Neural progenitor cell (in vitro differentiated cells): ENCODE measurements at regions not wholly inside any gene's neighbourhood (a gene's known extent, or its start where the extent isn't known, plus 50 kb on each side); places are given as distances from the start of the nearest gene placed in this dataset.

Experiments used
- DNase-seq: peaks from one replicate; pipeline ENCODE4 v3.0.0-alpha.2; 2016; ENCODE audit warnings: low spot score
- H2AFZ ChIP-seq: fragments of 200-600 bp; sonication (generic); replicated peaks from 2 replicates; pipeline ENCODE4 v1.6.1; 2016; ENCODE audit warnings: antibody characterized with exemption
- H3F3A ChIP-seq: fragments of 200-600 bp; sonication (generic); 2 replicates; pipeline ENCODE4 v1.6.1; 2016; ENCODE audit warnings: antibody characterized with exemption, low read depth
- H3K27ac ChIP-seq: fragments of 200-600 bp; sonication (generic); 2 replicates; pipeline ENCODE4 v1.5.1; 2016; ENCODE audit warnings: mild to moderate bottlenecking
- H3K27me3 ChIP-seq: fragments of 200-600 bp; sonication (generic); 2 replicates; pipeline ENCODE4 v1.6.1; 2016; ENCODE audit warnings: mild to moderate bottlenecking, moderate library complexity
- H3K36me3 ChIP-seq: fragments of 200-600 bp; sonication (generic); 2 replicates; pipeline ENCODE4 v1.5.1; 2016
- H3K4me1 ChIP-seq: fragments of 200-600 bp; sonication (generic); 2 replicates; pipeline ENCODE4 v1.6.1; 2016; ENCODE audit warnings: mixed run types
- H3K4me2 ChIP-seq: fragments of 200-600 bp; sonication (generic); 2 replicates; pipeline ENCODE4 v1.6.1; 2016
- H3K4me3 ChIP-seq: fragments of 200-600 bp; sonication (generic); 2 replicates; pipeline ENCODE4 v1.5.1; 2016
- H3K79me2 ChIP-seq: fragments of 200-600 bp; sonication (generic); 2 replicates; pipeline ENCODE4 v1.6.1; 2016; ENCODE audit warnings: low read depth
- H3K9ac ChIP-seq: fragments of 200-600 bp; sonication (generic); 2 replicates; pipeline ENCODE4 v1.6.1; 2016
- H3K9me3 ChIP-seq: fragments of 200-600 bp; sonication (generic); 2 replicates; pipeline ENCODE4 v1.5.1; 2016; ENCODE audit warnings: low read depth
- H4K20me1 ChIP-seq: fragments of 200-600 bp; sonication (generic); 2 replicates; pipeline ENCODE4 v1.6.1; 2016; ENCODE audit warnings: low read depth
- H3K27ac Mint-ChIP-seq: 3 replicates; pipeline ENCODE4 v1.8.0; 2021; ENCODE audit warnings: mixed read lengths
- H3K27me3 Mint-ChIP-seq: 2 replicates; pipeline ENCODE4 v1.8.0; 2022; ENCODE audit warnings: low read depth, mild to moderate bottlenecking, inconsistent platforms, moderate library complexity, mixed read lengths; ENCODE audit not compliant: insufficient read depth
- H3K36me3 Mint-ChIP-seq: 3 replicates; pipeline ENCODE4 v1.8.0; 2021; ENCODE audit warnings: mixed read lengths
- H3K4me1 Mint-ChIP-seq: 3 replicates; pipeline ENCODE4 v1.8.0; 2021; ENCODE audit warnings: mixed read lengths
- H3K4me3 Mint-ChIP-seq: 3 replicates; pipeline ENCODE4 v1.8.0; 2021; ENCODE audit warnings: mild to moderate bottlenecking, moderate library complexity, mixed read lengths
- H3K9me3 Mint-ChIP-seq: 3 replicates; pipeline ENCODE4 v1.8.0; 2020; ENCODE audit warnings: mixed read lengths
- CTCF ChIP-seq: fragments of 200-600 bp; sonication (generic); IDR thresholded peaks from 2 replicates; pipeline ENCODE4 v1.5.1; 2017; ENCODE audit warnings: antibody characterized with exemption, mild to moderate bottlenecking
- EZH2 ChIP-seq: fragments of 200-600 bp; sonication (generic); IDR thresholded peaks from 2 replicates; pipeline ENCODE4 v1.6.1; 2017; ENCODE audit warnings: antibody characterized with exemption, mild to moderate bottlenecking, moderate library complexity
- EZH2phosphoT487 ChIP-seq: fragments of 200-600 bp; sonication (generic); IDR thresholded peaks from 2 replicates; pipeline ENCODE4 v1.6.1; 2017; ENCODE audit warnings: antibody characterized with exemption

GRCh38 chr10:83691791-83692596, 447.3 kb upstream of the GHITM start:
- Mint-ChIP-seq H3K4me3 (no peak overlapping the region), H3K9me3 (no peaks in the 10 kb centered on the region), H3K4me1 (no peaks in the 10 kb centered on the region), H3K27ac (no peak overlapping the region), H3K27me3 (no peaks in the 10 kb centered on the region), H3K36me3 (no peaks in the 10 kb centered on the region)
- Histone ChIP-seq H3K79me2 (no peaks in the 10 kb centered on the region), H3K4me3 (no peak overlapping the region), H3K9ac (no peak overlapping the region), H3K4me1 (no peaks in the 10 kb centered on the region), H2AFZ (no peak overlapping the region), H3K27me3 (no peaks in the 10 kb centered on the region), H3K4me2 (no peak overlapping the region), H3F3A (no peaks in the 10 kb centered on the region), H4K20me1 (no peaks in the 10 kb centered on the region), H3K9me3 (no peaks in the 10 kb centered on the region), H3K27ac (no peak overlapping the region), H3K36me3 (no peaks in the 10 kb centered on the region)
- TF ChIP-seq EZH2phosphoT487, result no peak
- no peak for DNase-seq

- TF ChIP-seq EZH2phosphoT487, result no peak
- no peak for TF ChIP-seq CTCF
- no peak for TF ChIP-seq EZH2
- no peak overlapping the region for H2AFZ ChIP-seq
- no peak overlapping the region for H3K4me2 ChIP-seq
- no peak overlapping the region for H3K27ac ChIP-seq
- H3K9me3 ChIP-seq, result no peaks in the 10 kb centered on the region
- H3K4me3 ChIP-seq, result no peak overlapping the region
- Mint-ChIP-seq H3K36me3 (no peaks in the 10 kb centered on the region), H3K27ac (no peak overlapping the region), H3K9me3 (no peaks in the 10 kb centered on the region), H3K27me3 (peaks cover 2% of the 10 kb centered on the region), H3K4me3 (no peak overlapping the region), H3K4me1 (peaks cover 7% of the 10 kb centered on the region)
- no peak for DNase-seq
- no peak overlapping the region for H3K9ac ChIP-seq
- H4K20me1 ChIP-seq, result no peaks in the 10 kb centered on the region
- no peaks in the 10 kb centered on the region for H3K36me3 ChIP-seq
- no peaks in the 10 kb centered on the region for H3F3A ChIP-seq
- H3K79me2 ChIP-seq, result no peaks in the 10 kb centered on the region
- H3K27me3 ChIP-seq, result no peaks in the 10 kb centered on the region
- H3K4me1 ChIP-seq, result no peaks in the 10 kb centered on the region
Observed at GRCh38 chr10:83698899-83699298, 440.4 kb upstream of the GHITM start.

GRCh38 chr10:83701799-83702198, 437.5 kb upstream of the GHITM start:
- H3K9me3 Mint-ChIP-seq, result no peaks in the 10 kb centered on the region
- peaks cover 9% of the 10 kb centered on the region for H3K4me1 Mint-ChIP-seq
- no peak overlapping the region for H3K4me3 Mint-ChIP-seq
- Histone ChIP-seq H3F3A (no peaks in the 10 kb centered on the region), H3K27me3 (no peaks in the 10 kb centered on the region), H2AFZ (no peak overlapping the region), H3K79me2 (no peaks in the 10 kb centered on the region), H3K4me1 (no peaks in the 10 kb centered on the region), H3K36me3 (no peaks in the 10 kb centered on the region), H3K4me3 (no peak overlapping the region), H3K4me2 (no peak overlapping the region), H3K9me3 (no peaks in the 10 kb centered on the region), H4K20me1 (no peaks in the 10 kb centered on the region), H3K27ac (no peak overlapping the region), H3K9ac (no peak overlapping the region)
- no peak for DNase-seq
- H3K27ac Mint-ChIP-seq, result no peak overlapping the region
- TF ChIP-seq EZH2phosphoT487 (no peak), CTCF (no peak), EZH2 (no peak)
- peaks cover 2% of the 10 kb centered on the region for H3K27me3 Mint-ChIP-seq
- H3K36me3 Mint-ChIP-seq, result no peaks in the 10 kb centered on the region

- H3K4me2 ChIP-seq, result no peak overlapping the region
- H3K9me3 Mint-ChIP-seq, result no peaks in the 10 kb centered on the region
- H3K79me2 ChIP-seq, result no peaks in the 10 kb centered on the region
- no peaks in the 10 kb centered on the region for H3K4me1 ChIP-seq
- H4K20me1 ChIP-seq, result no peaks in the 10 kb centered on the region
- H3K27me3 ChIP-seq, result no peaks in the 10 kb centered on the region
- no peak for TF ChIP-seq EZH2phosphoT487
- no peak for TF ChIP-seq CTCF
- TF ChIP-seq EZH2, result no peak
- no peaks in the 10 kb centered on the region for H3F3A ChIP-seq
- peaks cover 2% of the 10 kb centered on the region for H3K27me3 Mint-ChIP-seq
- no peak overlapping the region for H3K4me3 ChIP-seq
- no peak overlapping the region for H3K27ac ChIP-seq
- no peaks in the 10 kb centered on the region for H3K36me3 Mint-ChIP-seq
- H3K9ac ChIP-seq, result no peak overlapping the region
- no peaks in the 10 kb centered on the region for H3K9me3 ChIP-seq
- H3K27ac Mint-ChIP-seq, result no peak overlapping the region
- DNase-seq, result no peak
- no peaks in the 10 kb centered on the region for H3K36me3 ChIP-seq
- H2AFZ ChIP-seq, result no peak overlapping the region
- peaks cover 9% of the 10 kb centered on the region for H3K4me1 Mint-ChIP-seq
- no peak overlapping the region for H3K4me3 Mint-ChIP-seq
Observed at GRCh38 chr10:83702731-83703130, 436.6 kb upstream of the GHITM start.
